Mesenchymal stem cell (in vitro differentiated cells and primary cell): ENCODE measurements at regions not wholly inside any gene's neighbourhood (a gene's known extent, or its start where the extent isn't known, plus 50 kb on each side); places are given as distances from the start of the nearest gene placed in this dataset.
"Not testable (repeated sequence)": the region's sequence is repeated elsewhere in the genome, so short reads cannot be mapped to it uniquely, and the experiment has no call there.

Experiments
- DNase-seq: peaks from one replicate; pipeline ENCODE4 v3.0.0-alpha.2; 2013
- H2AFZ ChIP-seq: one replicate; pipeline ENCODE4 v1.6.1; 2013; ENCODE audit warnings: low read depth, mild to moderate bottlenecking, control low read depth, inconsistent platforms, low read length, moderate library complexity
- H2AK5ac ChIP-seq: 2 replicates; pipeline ENCODE4 v1.6.1; 2013; ENCODE audit warnings: low read length, moderate library complexity, mild to moderate bottlenecking, inconsistent platforms; ENCODE audit not compliant: severe bottlenecking
- H2BK120ac ChIP-seq: one replicate; pipeline ENCODE4 v1.6.1; 2013; ENCODE audit warnings: low read depth, mild to moderate bottlenecking, inconsistent platforms, low read length, moderate library complexity
- H2BK12ac ChIP-seq, 2 experiments: one replicate each; pipeline ENCODE4 v1.6.1; 2013; ENCODE audit warnings: inconsistent platforms in 2 of 2, low read length in 2 of 2, mild to moderate bottlenecking in 2 of 2, moderate library complexity in 2 of 2, control low read depth in 1 of 2
- H2BK15ac ChIP-seq: one replicate; pipeline ENCODE4 v1.6.1; 2013; ENCODE audit warnings: mild to moderate bottlenecking, low read depth, inconsistent platforms; ENCODE audit not compliant: poor library complexity, severe bottlenecking
- H2BK5ac ChIP-seq: 2 replicates; pipeline ENCODE4 v1.6.1; 2013; ENCODE audit warnings: low read depth, mild to moderate bottlenecking, low read length, control low read depth, inconsistent platforms; ENCODE audit not compliant: poor library complexity, severe bottlenecking
- H3K14ac ChIP-seq, 2 experiments: one replicate each; pipeline ENCODE4 v1.6.1; 2013; ENCODE audit warnings: inconsistent platforms in 2 of 2, low read length in 2 of 2, control low read depth in 1 of 2, mild to moderate bottlenecking in 1 of 2, moderate library complexity in 1 of 2
- H3K18ac ChIP-seq, 2 experiments: one replicate each; pipeline ENCODE4 v1.6.1; 2013; ENCODE audit warnings: inconsistent platforms in 2 of 2, low read length in 2 of 2, control low read depth in 1 of 2, low read depth in 1 of 2, mild to moderate bottlenecking in 1 of 2
- H3K23ac ChIP-seq, 2 experiments: one replicate each; pipeline ENCODE4 v1.6.1; 2013; ENCODE audit warnings: inconsistent platforms in 2 of 2, low read length in 2 of 2, mild to moderate bottlenecking in 2 of 2, moderate library complexity in 2 of 2, control low read depth in 1 of 2
- H3K27ac ChIP-seq: 2 replicates; pipeline ENCODE4 v1.5.1; 2013; ENCODE audit warnings: mild to moderate bottlenecking, moderate library complexity, low read length, control low read depth, inconsistent platforms; ENCODE audit not compliant: poor library complexity, severe bottlenecking
- H3K27me3 ChIP-seq, 2 experiments: 2 replicates each; pipeline versions ENCODE4 v1.6.1 to v1.7.0; 2013; ENCODE audit warnings: low read length in 2 of 2, mild to moderate bottlenecking in 2 of 2, moderate library complexity in 2 of 2, control low read depth in 1 of 2, inconsistent platforms in 1 of 2; ENCODE audit not compliant: control insufficient read depth in 1 of 2, insufficient read depth in 1 of 2
- H3K36me3 ChIP-seq, 2 experiments: 2 replicates each; pipeline versions ENCODE4 v1.6.1 to v1.7.0; 2013; ENCODE audit warnings: low read length in 2 of 2, control low read depth in 1 of 2, inconsistent platforms in 1 of 2, low read depth in 1 of 2, mild to moderate bottlenecking in 1 of 2; ENCODE audit not compliant: insufficient read depth in 2 of 2, control insufficient read depth in 1 of 2
- H3K4ac ChIP-seq, 2 experiments: one replicate each; pipeline ENCODE4 v1.6.1; 2013; ENCODE audit warnings: inconsistent platforms in 2 of 2, low read length in 2 of 2, mild to moderate bottlenecking in 2 of 2, moderate library complexity in 2 of 2, control low read depth in 1 of 2, low read depth in 1 of 2
- H3K4me1 ChIP-seq: 2 replicates; pipeline ENCODE4 v1.6.1; 2013; ENCODE audit warnings: low read depth, low read length, control low read depth; ENCODE audit not compliant: control insufficient read depth, insufficient read depth
- H3K4me2 ChIP-seq: 2 replicates; pipeline ENCODE4 v1.6.1; 2013; ENCODE audit warnings: low read length, mild to moderate bottlenecking, inconsistent platforms; ENCODE audit not compliant: poor library complexity, severe bottlenecking
- H3K4me3 ChIP-seq, 2 experiments: 2 replicates each; pipeline versions ENCODE4 v1.5.1 to v1.7.0; 2013; ENCODE audit warnings: low read length in 2 of 2, mild to moderate bottlenecking in 2 of 2, control low read depth in 1 of 2, low read depth in 1 of 2; ENCODE audit not compliant: insufficient read depth in 1 of 2
- H3K79me1 ChIP-seq: replicated peaks from 2 replicates; pipeline ENCODE4 v1.6.1; 2013; ENCODE audit warnings: mild to moderate bottlenecking, control low read depth, low read length, inconsistent platforms; ENCODE audit not compliant: poor library complexity, severe bottlenecking
- H3K9ac ChIP-seq: 2 replicates; pipeline ENCODE4 v1.7.0; 2013; ENCODE audit warnings: mild to moderate bottlenecking, low read length, moderate library complexity
- H3K9me3 ChIP-seq: 2 replicates; pipeline ENCODE4 v1.7.0; 2013; ENCODE audit warnings: mild to moderate bottlenecking, low read length; ENCODE audit not compliant: control insufficient read depth
- H4K8ac ChIP-seq: one replicate; pipeline ENCODE4 v1.6.1; 2013; ENCODE audit warnings: inconsistent platforms, mild to moderate bottlenecking, low read length, moderate library complexity
- H4K91ac ChIP-seq: one replicate; pipeline ENCODE4 v1.6.1; 2013; ENCODE audit warnings: mild to moderate bottlenecking, low read length, inconsistent platforms
- WGBS: methylation state at CpG from one replicate; pipeline ENCODE4 v1.1.7; 2013; ENCODE audit warnings: mixed read lengths; 5-methylcytosine and 5-hydroxymethylcytosine counted together

DNA sequence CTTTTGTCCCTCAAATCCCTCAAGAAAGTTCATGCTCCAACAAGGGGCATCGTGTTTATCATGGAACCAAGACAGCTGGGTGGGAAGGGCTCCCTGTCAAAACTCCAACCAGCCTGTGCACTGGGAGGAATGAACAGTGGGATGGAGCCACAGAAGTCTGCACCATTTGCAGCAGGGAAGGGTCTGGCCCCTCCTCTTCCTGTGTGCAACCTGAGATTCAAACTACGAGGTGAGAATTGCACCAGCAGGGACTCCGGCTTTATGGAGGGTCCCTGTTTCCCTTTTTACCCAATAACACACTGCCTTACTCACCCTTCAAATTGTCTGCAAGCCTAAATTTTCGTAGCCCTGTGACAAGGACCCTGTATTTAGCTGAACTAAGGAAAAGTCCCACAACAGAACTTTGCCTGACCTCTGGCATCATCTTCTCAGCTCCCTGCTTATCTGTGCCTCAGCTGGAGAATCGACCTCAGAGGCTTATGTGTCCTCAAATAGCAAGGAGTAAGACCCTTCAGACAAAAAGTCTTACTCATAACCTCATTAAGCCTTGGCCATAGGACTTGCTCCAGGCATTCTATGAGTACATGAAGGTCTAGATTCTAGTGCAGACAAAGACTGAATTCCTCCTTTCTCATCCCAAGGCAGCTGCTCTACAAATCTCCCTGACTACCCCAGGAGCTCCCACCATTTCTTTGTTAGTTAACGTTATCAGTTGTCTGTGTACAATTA, 178.3 kb upstream of the SERPINE2 start:
- Histone ChIP-seq H3K36me3 (no peaks in the 10 kb centered on the region), H3K4me3 (no peak overlapping the region), H2AFZ (no peak overlapping the region), H4K8ac (peak overlapping the region; percentile 36), H3K9me3 (peaks cover 10% of the 10 kb centered on the region), H2BK12ac (no peak overlapping the region), H3K27ac (no peak overlapping the region), H3K14ac (no peak overlapping the region), H2BK5ac (no peak overlapping the region), H3K4me1 (peaks cover 8% of the 10 kb centered on the region), H3K18ac (no peak overlapping the region), H3K79me1 (no peaks in the 10 kb centered on the region), H3K27me3 (no peaks in the 10 kb centered on the region), H4K91ac (no peak overlapping the region), H3K23ac (no peak overlapping the region), H2AK5ac (peak overlapping the region; percentile 22), H2BK15ac (no peak overlapping the region), H3K4ac (no peak overlapping the region), H3K9ac (no peak overlapping the region), H2BK120ac (no peak overlapping the region), H3K4me2 (no peak overlapping the region)
- DNase-seq = no peak
- WGBS = 69% methylated on average over 6 of the region's 6 CpGs

DNA sequence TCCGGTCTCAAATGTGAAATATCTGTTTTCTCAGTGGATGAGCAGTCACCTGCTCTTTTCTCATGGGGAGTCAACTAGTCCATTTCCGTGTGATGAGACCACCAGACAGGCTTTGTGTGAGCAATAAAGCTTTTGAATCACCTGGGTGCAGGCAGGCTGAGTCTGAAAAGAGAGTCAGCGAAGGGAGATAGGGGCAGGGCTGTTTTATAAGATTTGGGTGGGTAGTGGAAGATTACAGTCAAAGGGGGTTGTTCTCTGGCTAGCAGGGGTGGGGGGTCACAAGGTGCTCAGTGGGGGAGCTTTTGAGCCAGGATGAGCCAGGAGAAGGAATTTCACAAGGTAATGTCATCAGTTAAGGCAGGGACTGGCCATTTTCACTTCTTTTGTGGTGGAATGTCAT, 176.5 kb upstream of the SERPINE2 start:
- H2BK12ac ChIP-seq, H4K91ac ChIP-seq, H3K27ac ChIP-seq, H3K14ac ChIP-seq, H3K4me2 ChIP-seq, H2BK5ac ChIP-seq, H2BK15ac ChIP-seq, H2AFZ ChIP-seq, H2AK5ac ChIP-seq, DNase-seq, H3K4me3 ChIP-seq, H3K18ac ChIP-seq, H3K23ac ChIP-seq, H3K4ac ChIP-seq, H3K9me3 ChIP-seq, H2BK120ac ChIP-seq, H3K79me1 ChIP-seq, H4K8ac ChIP-seq, H3K36me3 ChIP-seq, H3K4me1 ChIP-seq, H3K9ac ChIP-seq, H3K27me3 ChIP-seq: not testable (repeated sequence)
- 88% methylated on average over 3 of the region's 3 CpGs for WGBS

DNA sequence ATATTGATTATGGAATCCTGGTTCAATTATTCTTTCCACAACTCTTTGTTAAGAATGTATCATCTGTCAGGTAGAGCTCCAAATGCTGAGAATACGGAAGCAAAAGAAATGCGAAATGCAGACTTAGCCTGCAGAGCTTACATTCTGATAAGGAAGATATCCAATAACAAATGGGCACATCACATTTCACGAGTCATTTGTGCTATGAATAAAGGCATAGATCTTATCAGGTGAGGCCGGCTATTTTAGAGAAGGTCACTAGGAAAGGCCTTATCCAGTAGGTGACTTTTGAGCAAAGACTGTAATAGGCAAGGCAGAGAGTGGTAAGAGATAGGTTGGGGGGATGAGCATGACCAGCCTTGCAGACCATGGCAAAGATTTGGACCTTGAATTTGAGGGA, 174.3 kb upstream of the SERPINE2 start:
- peak overlapping the region in 1 of 2 experiments; percentile 6 for H3K4ac ChIP-seq
- no peak for DNase-seq
- H3K4me2 ChIP-seq = no peak overlapping the region
- H2AK5ac ChIP-seq = no peak overlapping the region
- no peak overlapping the region for H4K91ac ChIP-seq
- no peaks in the 10 kb centered on the region for H3K36me3 ChIP-seq
- no peak overlapping the region for H2BK15ac ChIP-seq
- H2BK5ac ChIP-seq = no peak overlapping the region
- no peak overlapping the region for H4K8ac ChIP-seq
- H2BK120ac ChIP-seq = no peak overlapping the region
- no peak overlapping the region for H3K9ac ChIP-seq
- no peak overlapping the region for H3K27ac ChIP-seq
- H2AFZ ChIP-seq = no peak overlapping the region
- no peak overlapping the region for H3K4me3 ChIP-seq
- no peak overlapping the region for H3K23ac ChIP-seq
- no peak overlapping the region for H3K14ac ChIP-seq
- 62% methylated on average over 4 of the region's 4 CpGs for WGBS
- H3K9me3 ChIP-seq = peaks cover 3% of the 10 kb centered on the region
- peaks cover 3% of the 10 kb centered on the region for H3K4me1 ChIP-seq
- H3K79me1 ChIP-seq = no peaks in the 10 kb centered on the region
- H2BK12ac ChIP-seq = no peak overlapping the region
- H3K18ac ChIP-seq = no peak overlapping the region
- no peaks in the 10 kb centered on the region for H3K27me3 ChIP-seq

DNA sequence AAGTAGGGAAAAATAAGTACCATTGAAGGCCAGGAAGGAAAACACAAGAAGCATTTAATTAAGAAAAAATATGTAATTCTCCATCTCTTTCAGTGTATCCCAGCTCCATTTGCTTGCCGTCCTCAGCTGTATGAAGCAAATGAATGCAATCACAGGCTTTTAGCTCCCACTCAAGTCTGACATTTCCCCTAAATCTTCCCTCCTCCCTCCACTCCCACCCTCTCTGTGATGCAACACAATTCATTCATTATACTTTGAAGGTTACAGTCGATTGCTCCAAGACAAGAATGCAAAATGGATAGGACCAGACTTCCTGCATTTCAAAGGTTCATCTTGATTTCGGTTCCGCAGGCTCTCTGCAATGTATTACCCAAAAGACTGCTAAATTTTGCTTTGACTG, 172.7 kb upstream of the SERPINE2 start:
- WGBS = 59% methylated on average over 4 of the region's 4 CpGs
- no peak overlapping the region for H3K27ac ChIP-seq
- H3K9ac ChIP-seq = no peak overlapping the region
- no peaks in the 10 kb centered on the region for H3K27me3 ChIP-seq
- H2AK5ac ChIP-seq = no peak overlapping the region
- H3K23ac ChIP-seq = no peak overlapping the region
- no peak overlapping the region for H4K8ac ChIP-seq
- H3K4ac ChIP-seq = no peak overlapping the region
- no peak overlapping the region for H2AFZ ChIP-seq
- peaks cover 6% of the 10 kb centered on the region for H3K4me1 ChIP-seq
- no peak overlapping the region for H2BK5ac ChIP-seq
- no peaks in the 10 kb centered on the region for H3K79me1 ChIP-seq
- DNase-seq = no peak
- no peak overlapping the region for H2BK12ac ChIP-seq
- H3K9me3 ChIP-seq = no peaks in the 10 kb centered on the region
- H3K4me2 ChIP-seq = no peak overlapping the region
- no peak overlapping the region for H4K91ac ChIP-seq
- no peak overlapping the region for H2BK120ac ChIP-seq
- no peak overlapping the region for H3K14ac ChIP-seq
- no peak overlapping the region for H3K4me3 ChIP-seq
- no peaks in the 10 kb centered on the region for H3K36me3 ChIP-seq
- no peak overlapping the region for H3K18ac ChIP-seq
- H2BK15ac ChIP-seq = no peak overlapping the region
